ENCODE measurements at regions not wholly inside any gene's neighbourhood (a gene's known extent, or its start where the extent isn't known, plus 50 kb on each side); places are given as distances from the start of the nearest gene placed in this dataset.
"Not testable (repeated sequence)": the region's sequence is repeated elsewhere in the genome, so short reads cannot be mapped to it uniquely, and the experiment has no call there.

GRCh38 chr5:56731473-56731872 lies 83.9 kb upstream of the MAP3K1 start:
- not testable (repeated sequence) for DNase-seq

GRCh38 chr5:56729488-56729887 lies 85.9 kb upstream of the MAP3K1 start:
- DNase-seq, result no peak

GRCh38 chr5:56725711-56726411 lies 89.5 kb upstream of the MAP3K1 start:
- DNase-seq, result no peak

GRCh38 chr5:56724857-56725256 lies 90.5 kb upstream of the MAP3K1 start:
- DNase-seq, result not testable (repeated sequence)

GRCh38 chr5:56722317-56722716 lies 93.0 kb upstream of the MAP3K1 start:
- no peak for DNase-seq

- DNase-seq, result no peak
These were observed 97.9 kb upstream of the MAP3K1 start for GRCh38 chr5:56717253-56717987.

GRCh38 chr5:56715986-56716385 lies 99.4 kb upstream of the MAP3K1 start:
- no peak for DNase-seq

- no peak for DNase-seq
These were observed 102.3 kb upstream of the MAP3K1 start for GRCh38 chr5:56712895-56713591.

- no peak for DNase-seq
These were observed 104.3 kb upstream of the MAP3K1 start for GRCh38 chr5:56710826-56711590.

- DNase-seq, result no peak
These were observed 108.8 kb upstream of the MAP3K1 start for GRCh38 chr5:56706504-56706903.

- no peak for DNase-seq
These were observed 110.1 kb upstream of the MAP3K1 start for GRCh38 chr5:56705217-56705616.

- no peak for DNase-seq
These were observed 111.4 kb upstream of the MAP3K1 start for GRCh38 chr5:56703952-56704351.

GRCh38 chr5:56700711-56701110 lies 114.6 kb upstream of the MAP3K1 start:
- DNase-seq, result no peak

- DNase-seq, result no peak
These were observed 115.8 kb upstream of the MAP3K1 start for GRCh38 chr5:56699538-56699937.

- no peak for DNase-seq
These were observed 116.6 kb upstream of the MAP3K1 start for GRCh38 chr5:56698463-56699381.

- no peak for DNase-seq
These were observed 118.4 kb upstream of the MAP3K1 start for GRCh38 chr5:56696900-56697299.

GRCh38 chr5:56693220-56693579 lies 122.1 kb upstream of the MAP3K1 start:
- DNase-seq, result no peak

GRCh38 chr5:56692359-56693219 lies 122.8 kb upstream of the MAP3K1 start:
- no peak for DNase-seq

GRCh38 chr5:56688402-56688801 lies 126.9 kb upstream of the MAP3K1 start:
- no peak for DNase-seq

- DNase-seq, result no peak
These were observed 128.8 kb upstream of the MAP3K1 start for GRCh38 chr5:56686337-56687195.

All from cerebellar nuclear complex (tissue), 1 donor.